ENCODE measurements at regions not wholly inside any gene's neighbourhood (a gene's known extent, or its start where the extent isn't known, plus 50 kb on each side); places are given as distances from the start of the nearest gene placed in this dataset.

DNA sequence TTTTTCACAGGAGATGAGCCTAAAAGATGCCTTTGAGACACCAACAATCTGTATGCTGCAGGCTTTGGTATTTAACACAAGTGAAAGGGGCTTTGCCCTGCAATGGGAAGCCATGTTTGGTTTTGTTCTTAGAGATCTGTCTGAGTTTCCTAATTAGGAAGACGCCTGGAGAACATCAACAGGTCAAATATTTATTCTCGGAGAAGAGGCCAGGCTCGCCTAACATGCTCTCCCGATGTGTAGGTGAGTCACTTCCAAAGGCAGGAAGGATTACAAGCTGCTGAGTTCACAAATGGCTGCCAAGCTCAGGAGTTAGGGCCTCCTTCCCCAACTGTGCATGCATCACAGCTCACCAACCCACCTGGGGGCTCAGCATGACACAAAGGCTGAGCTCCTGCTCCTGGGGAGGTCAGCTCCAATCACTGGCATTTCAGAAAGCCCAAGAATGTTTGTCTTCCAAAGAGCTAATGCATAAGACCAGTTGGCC, 119.5 kb upstream of the PRICKLE2 start:
- peak; percentile 74 for DNase-seq (ENCODE audit: low read depth)
- TF ChIP-seq CTCF (IDR thresholded peaks at IDR 0.05; ENCODE audit: low read length, missing control alignments), result no peak
- H3K4me3 ChIP-seq (replicated peaks; ENCODE audit: low read depth, low read length), result no peak overlapping the region

DNA sequence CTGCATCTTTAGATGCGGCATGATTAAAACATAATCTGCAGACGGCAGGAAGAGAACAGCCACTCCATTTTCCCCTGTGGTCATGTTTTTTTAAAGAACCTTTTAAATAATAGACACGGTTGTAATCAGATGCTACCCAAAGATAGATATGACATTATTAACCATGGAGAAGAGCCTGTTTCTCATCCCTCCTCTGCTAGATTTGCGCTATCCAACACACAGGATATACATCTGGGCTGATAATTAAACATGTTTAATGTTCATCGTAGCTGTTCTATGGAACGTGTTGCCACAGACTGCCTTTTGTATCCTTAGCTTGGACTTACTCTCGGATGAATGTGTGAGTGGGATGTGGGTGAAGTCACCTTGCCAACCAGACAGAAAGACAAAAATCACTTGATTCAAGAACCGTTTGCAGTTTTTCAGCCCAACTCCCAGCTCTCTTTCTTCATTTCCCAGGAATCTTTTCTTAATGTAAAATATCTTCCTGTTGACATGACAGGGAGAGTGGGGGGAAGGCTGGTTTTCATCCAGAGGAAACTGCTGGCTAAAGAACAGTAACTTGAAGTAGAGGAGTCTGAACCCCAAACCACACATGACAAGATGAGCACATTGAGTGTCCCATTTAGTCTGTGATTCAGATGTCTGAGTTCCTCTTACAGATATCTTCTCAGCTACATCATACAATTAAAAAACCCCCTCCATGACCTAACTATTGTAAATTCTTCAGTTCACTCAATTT, 118.6 kb upstream of the PRICKLE2 start:
- H3K4me3 ChIP-seq (replicated peaks; ENCODE audit: low read depth, low read length), result no peak overlapping the region
- TF ChIP-seq CTCF (IDR thresholded peaks at IDR 0.05; ENCODE audit: low read length, missing control alignments), result no peak
- peak; percentile 49 for DNase-seq (ENCODE audit: low read depth)

DNA sequence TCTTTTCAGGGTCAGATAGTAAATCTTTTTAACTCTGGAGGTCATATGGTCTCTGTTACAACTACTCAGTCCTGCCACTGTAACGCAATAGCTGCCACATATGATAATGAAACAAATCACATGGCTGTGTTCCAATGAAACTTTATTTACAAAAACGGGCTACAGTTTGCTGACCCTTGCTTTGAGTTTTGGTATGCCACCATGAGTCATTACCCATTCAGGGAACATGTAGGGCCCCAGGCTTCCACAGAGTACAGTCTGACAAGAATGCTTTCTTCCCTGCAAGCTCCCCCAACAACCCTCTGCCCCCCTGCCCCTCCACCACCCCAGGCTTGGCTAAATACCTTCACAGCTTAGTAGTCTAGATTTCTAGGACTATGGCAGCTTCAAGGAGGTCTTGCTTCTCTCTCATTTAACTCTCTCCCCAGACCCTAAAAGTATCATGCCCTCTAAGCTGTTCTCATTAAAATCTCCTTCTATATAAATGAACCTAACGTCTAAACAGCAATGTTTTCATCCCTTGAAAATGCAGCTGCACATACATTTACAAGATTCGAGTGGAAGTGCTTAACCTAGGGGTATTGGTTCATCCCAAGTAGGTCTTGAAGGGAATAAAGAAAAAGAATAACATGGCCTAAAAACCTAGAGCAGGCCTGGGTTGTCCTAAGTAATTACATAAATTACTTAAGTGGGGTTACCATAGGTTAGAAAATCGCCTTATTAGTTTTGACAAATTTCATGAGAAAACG, 117.8 kb upstream of the PRICKLE2 start:
- peak; percentile 87 for DNase-seq (ENCODE audit: low read depth)

GRCh38 chr3:64341296-64341695, 116.0 kb upstream of the PRICKLE2 start:
- H3K4me3 ChIP-seq (replicated peaks; ENCODE audit: low read depth, low read length), result no peak overlapping the region
- no peak for DNase-seq (ENCODE audit: low read depth)
- TF ChIP-seq CTCF (IDR thresholded peaks at IDR 0.05; ENCODE audit: low read length, missing control alignments), result no peak

More for the DNA sequence above, 117.8 kb upstream of the PRICKLE2 start:
- no peak overlapping the region for H3K4me3 ChIP-seq (replicated peaks; ENCODE audit: low read depth, low read length)
- TF ChIP-seq CTCF (IDR thresholded peaks at IDR 0.05; ENCODE audit: low read length, missing control alignments), result no peak

GRCh38 chr3:64340641-64341101, 115.4 kb upstream of the PRICKLE2 start:
- peak; percentile 75 for DNase-seq (ENCODE audit: low read depth)
- H3K4me3 ChIP-seq (replicated peaks; ENCODE audit: low read depth, low read length), result no peak overlapping the region
- TF ChIP-seq CTCF (IDR thresholded peaks at IDR 0.05; ENCODE audit: low read length, missing control alignments), result no peak

GRCh38 chr3:64336488-64336887, 111.2 kb upstream of the PRICKLE2 start:
- no peak for TF ChIP-seq CTCF (IDR thresholded peaks at IDR 0.05; ENCODE audit: low read length, missing control alignments)
- DNase-seq (ENCODE audit: low read depth), result no peak
- H3K4me3 ChIP-seq (replicated peaks; ENCODE audit: low read depth, low read length), result no peak overlapping the region
